CD4-positive, alpha-beta T cell treated with Interleukin-4 for 4 hours (primary cell): ENCODE measurements at regions not wholly inside any gene's neighbourhood (a gene's known extent, or its start where the extent isn't known, plus 50 kb on each side); places are given as distances from the start of the nearest gene placed in this dataset.
"Not testable (repeated sequence)": the region's sequence is repeated elsewhere in the genome, so short reads cannot be mapped to it uniquely, and the experiment has no call there.

Source experiments
- DNase-seq: peaks from one replicate; pipeline ENCODE4 v3.0.0-alpha.2; 2020

DNA sequence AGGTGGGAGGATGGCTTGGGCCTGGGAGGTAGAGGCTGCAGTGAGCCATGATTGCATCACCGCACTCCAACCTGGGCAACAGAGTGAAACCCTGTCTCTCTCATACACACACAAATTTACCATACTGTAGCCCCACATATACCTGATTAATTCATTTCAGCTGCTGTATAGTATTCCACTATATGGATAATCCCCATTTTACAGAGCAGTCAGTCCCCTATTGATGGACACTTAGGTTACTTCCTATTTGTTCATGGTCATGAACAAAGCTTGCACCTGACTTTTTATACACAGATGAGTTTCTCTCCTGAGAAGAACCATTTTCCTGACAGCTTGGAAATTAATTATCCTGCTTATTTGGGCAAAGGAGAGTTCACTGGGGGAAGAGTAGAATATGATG, 59.2 kb downstream of the EMX2 start:
- DNase-seq, result no peak

GRCh38 chr10:117603081-117603480, 60.5 kb downstream of the EMX2 start:
- DNase-seq, result no peak

DNA sequence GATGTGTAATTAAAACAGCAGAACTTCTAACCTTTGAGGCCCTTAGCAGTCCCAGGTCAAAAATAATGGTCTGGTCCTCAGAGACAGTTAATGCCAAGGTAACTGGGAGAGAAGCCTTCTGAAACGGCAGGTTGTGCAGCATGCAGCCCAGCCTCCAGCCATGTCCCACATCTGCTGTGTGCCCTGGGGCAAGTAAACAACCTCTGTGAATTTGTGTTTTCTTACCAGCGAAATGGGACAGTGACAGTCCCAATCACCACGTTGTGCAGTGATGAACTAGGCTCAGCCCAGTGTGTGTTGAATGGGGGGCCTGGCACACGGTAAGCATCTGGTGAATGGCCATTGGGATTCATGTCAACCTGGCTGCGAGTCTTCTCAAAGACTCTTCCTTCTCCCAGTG, 61.2 kb downstream of the EMX2 start:
- DNase-seq, result no peak

GRCh38 chr10:117609095-117609795, 66.7 kb downstream of the EMX2 start:
- no peak for DNase-seq

DNA sequence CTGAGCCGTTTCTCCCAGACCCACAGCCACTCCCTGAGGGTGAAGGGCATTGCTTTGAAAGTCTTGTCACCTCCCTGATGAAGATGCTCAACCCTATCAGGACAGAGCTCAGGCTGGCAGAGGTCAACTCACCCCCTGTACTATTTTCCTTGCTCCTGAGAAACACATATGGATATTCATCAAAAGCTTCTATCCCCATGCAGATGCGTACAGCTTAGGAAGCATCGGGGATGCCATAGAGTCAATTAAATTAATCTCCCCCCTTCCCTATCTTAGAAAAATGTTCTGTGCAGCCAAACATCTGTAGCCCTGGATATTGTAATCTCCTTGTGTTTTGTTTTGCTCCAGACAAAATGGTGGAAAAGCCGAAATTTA, 67.2 kb downstream of the EMX2 start:
- DNase-seq, result no peak

- DNase-seq, result no peak
These were observed 67.8 kb downstream of the EMX2 start for GRCh38 chr10:117610321-117610720.

DNA sequence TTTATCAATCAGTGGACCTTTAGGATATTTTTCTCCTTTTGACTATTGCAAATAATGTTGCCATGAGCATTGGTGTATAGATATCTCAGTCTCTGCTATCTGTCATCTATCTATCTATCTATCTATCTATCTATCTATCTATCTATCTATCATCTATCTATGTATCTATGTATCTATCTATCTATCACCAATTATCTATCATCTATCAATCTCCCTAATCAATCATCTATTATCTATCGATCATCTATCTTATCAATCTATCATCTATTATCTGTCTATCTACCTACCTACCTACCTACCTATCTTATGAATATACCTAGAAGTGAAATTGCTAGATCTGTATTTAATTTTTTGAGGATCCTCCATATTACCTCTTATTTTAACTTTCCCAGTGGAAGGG, 69.6 kb downstream of the EMX2 start:
- DNase-seq, result no peak

DNA sequence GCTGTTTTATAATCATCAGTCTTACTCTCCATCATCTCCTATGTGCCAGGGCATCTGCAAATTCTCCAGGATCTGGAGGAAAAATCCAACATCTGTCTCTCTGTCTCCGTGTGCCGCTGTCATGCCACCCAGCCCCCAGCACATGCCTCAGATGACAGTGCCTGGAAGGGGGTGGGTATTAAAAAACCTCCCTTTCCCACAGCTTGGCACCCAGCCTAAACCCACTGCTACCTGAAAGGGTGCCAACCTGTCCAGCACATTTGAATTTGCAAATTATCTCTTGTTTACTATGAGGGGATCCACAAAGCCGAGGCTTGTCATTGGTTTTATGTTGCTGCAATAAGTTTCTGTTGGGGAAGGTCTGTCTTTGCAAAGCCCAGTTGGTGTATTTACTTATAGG, 73.1 kb downstream of the EMX2 start:
- DNase-seq, result no peak

DNA sequence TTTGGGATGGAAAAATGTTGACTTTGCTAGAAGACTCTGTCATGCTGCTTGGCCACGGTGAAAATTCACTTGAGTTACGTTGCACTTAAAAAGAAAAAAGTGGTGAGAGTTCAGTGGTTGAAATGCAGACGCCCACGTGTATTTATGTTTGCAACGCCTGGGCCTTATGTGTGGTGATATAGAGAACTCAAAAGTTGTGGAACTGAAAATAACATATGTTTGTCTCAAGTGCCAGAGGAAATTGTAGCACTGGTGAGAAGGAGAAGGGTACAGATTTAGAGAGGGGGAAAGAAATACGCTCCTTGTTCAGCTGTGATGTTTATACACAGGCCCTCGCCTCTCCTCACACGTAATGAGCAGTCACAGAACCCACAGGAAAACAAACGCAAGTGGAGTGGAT, 73.6 kb downstream of the EMX2 start:
- no peak for DNase-seq

DNA sequence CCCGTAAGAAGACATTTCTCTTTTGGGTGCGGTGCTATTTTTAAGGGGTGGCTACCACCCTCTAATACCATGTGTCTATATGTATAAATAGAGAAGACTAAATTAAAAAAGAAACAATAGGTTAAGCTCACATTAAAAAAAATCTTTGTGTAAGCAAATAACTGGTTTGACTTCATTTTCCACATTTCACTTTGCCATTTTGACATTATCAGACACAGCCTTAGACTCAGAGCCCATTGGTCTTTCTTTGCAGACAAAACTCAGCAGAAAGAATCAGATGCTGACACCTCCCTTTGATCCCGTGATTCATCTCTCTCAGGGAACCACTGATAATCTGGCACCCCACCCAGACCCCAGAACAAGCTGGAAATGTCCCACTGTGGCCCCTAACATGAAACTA, 74.5 kb downstream of the EMX2 start:
- no peak for DNase-seq

DNA sequence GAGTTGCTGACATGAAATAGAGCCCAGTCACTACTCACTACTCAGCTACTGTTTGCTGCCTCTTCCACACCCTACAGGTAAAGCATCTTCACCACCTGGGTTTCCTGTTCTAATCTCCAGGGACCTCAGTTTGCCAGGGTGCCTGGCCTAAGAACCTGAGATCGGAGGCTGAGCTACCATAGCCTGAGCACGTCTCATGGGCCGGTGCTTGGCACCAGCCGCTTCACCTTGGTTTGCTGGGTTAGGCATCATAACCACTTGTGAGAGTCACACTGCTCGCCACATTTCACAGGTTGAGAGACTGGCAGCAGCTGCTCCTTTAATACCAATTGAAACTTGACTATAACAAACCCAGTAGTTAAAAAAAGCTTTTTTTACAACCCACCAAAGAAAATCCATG, 75.1 kb downstream of the EMX2 start:
- no peak for DNase-seq

DNA sequence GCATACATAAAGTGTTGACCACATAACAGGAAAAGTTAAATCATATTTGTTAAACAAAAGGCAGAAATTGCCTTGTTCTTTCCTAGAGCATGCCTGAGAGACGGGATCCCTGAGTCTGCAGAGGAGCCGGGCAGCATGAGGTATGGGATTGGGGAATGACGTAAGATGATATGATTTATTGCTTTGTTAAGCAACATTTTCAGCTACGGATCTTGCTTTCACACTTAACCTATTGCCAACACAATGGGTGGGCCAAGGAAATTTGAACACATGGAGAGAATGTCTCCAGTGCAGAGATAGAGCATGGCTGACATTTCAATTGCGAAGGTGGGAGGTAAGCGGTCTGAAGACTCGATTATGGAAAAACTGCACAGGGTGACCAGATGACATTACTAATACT, 76.7 kb downstream of the EMX2 start:
- no peak for DNase-seq

DNA sequence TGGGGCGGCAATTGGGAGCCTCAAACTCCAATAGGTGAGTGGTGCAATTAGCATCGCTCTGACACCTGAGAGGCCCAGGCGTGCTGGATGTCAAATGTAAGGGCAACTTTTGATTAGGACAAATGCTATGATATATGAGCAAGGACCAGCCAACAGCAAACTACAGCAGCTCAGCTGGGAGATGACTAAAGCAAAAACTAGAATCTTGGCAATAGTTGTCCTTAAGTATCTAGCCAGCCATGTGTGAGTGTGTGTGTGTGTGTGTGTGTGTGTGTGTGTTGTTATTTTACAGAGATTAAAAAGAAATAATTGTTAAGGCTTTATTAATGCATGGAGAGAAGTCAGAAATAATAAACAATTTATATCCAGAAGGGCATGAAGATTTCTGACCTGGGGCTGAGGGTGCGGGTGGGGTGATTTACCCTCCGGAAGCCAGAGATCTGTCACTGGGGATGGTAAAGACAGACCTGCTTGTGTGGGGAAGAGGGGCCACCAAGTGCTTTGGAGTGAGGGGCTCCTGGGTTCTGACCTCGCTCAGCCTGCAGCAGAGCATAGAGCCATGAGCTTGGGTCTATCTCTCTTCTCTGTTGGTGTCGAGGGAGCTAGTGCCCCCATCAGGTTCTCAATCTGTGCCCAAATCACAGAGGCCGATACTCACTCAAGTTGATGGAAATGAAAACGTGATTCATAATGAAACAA, 77.3 kb downstream of the EMX2 start:
- no peak for DNase-seq

GRCh38 chr10:117621196-117621595, 78.7 kb downstream of the EMX2 start:
- no peak for DNase-seq

GRCh38 chr10:117621795-117622420, 79.4 kb downstream of the EMX2 start:
- DNase-seq, result no peak

- DNase-seq, result no peak
These were observed 80.1 kb downstream of the EMX2 start for GRCh38 chr10:117622471-117623184.

GRCh38 chr10:117626228-117626627, 83.7 kb downstream of the EMX2 start:
- DNase-seq, result no peak

GRCh38 chr10:117627561-117627960, 85.0 kb downstream of the EMX2 start:
- DNase-seq, result no peak

GRCh38 chr10:117629717-117630116, 87.2 kb downstream of the EMX2 start:
- DNase-seq, result not testable (repeated sequence)

- no peak for DNase-seq
These were observed 89.0 kb downstream of the EMX2 start for GRCh38 chr10:117631276-117632145.

DNA sequence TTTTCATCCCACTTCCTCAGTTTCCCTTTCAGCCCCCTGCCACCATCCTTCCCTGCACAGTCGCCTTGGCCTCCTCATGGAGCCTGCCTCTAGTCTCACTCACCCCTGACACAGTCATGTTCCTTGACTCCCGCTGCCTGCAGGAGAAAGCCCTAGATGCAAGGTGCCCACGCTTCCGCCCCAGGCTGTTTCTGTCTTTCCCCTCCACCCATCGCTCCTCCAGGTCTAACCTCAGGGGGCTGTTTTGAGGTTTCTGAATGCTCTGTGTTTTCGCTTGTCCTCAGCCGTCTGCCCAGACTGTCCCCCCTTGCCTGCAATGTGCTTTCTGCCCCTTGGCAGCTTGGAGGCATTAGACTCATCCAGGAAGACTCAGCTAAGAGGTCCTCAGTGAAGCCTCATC, 89.9 kb downstream of the EMX2 start:
- no peak for DNase-seq

- DNase-seq, result no peak
These were observed 93.3 kb downstream of the EMX2 start for GRCh38 chr10:117635826-117636225.

DNA sequence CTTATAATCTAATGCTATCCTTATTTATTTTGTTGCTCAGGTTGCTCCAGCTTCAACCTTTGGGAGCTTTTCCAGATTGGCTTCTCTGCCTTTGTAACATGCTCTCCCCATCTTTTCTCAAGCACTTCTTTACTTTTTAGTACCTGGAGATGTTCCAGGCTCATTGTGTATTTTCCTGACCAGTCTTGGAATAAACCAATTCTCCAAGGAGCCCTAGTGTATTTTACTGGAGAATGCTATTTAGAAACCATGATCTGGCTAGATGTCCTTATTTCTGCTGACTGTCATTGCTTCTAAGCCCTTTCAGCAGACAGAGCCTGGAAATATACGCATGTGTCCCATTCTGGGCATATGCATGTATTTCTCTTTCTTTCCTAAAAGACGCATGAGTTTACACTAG, 95.7 kb downstream of the EMX2 start:
- DNase-seq, result no peak
